ENCODE measurements at regions not wholly inside any gene's neighbourhood (a gene's known extent, or its start where the extent isn't known, plus 50 kb on each side); places are given as distances from the start of the nearest gene placed in this dataset.

DNA sequence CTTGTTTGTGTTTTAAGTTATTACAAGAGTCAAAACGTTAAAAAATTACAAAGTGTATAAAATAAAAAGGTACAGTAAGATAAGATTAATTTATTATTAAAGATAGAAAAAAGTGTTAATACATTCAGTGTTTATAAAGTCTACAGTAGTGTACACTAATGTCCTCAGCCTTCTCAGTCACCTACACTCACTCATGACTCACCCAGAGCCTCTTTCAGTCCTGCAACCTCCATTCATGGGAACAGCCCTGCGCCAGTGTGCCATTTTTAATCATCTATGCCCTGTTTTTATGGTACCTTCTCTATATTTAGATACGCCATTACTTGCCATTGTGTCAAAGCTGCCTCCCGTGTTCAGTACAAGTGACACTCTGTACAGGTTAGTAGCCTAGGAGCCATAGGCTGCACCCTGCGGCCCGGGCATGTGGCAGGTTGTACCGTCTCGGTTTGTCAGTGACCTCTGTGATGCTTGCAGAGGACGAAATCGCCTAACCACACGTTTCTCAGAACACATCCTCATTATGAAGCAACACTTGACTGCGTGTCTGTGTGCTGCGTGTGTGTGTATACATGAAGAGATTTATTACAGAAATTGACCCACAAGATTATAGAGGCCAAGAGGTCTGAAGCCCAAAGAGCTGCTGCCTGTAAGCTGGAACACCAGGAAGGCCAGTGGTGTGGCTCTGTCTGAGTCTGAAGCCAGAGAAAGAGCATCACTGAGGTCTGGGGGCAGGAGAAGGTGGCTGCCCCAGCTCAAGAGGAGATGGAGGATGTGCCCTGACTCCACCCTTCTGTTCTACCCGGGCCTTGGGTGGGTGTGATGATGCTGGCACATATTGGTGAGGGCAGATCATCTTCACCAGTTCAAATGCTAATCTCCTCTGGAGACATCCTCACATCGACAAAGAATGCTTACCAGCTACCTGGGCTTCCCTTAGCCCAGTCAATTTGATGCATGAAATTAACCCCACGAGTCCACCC lies 116.6 kb upstream of the C14orf180 start:
- ChIA-PET CTCF (no interaction called here), POLR2A (no interaction called here)
- DNase-seq (ENCODE audit: extremely low spot score), result no peak
- TF ChIP-seq, protein P1, sequence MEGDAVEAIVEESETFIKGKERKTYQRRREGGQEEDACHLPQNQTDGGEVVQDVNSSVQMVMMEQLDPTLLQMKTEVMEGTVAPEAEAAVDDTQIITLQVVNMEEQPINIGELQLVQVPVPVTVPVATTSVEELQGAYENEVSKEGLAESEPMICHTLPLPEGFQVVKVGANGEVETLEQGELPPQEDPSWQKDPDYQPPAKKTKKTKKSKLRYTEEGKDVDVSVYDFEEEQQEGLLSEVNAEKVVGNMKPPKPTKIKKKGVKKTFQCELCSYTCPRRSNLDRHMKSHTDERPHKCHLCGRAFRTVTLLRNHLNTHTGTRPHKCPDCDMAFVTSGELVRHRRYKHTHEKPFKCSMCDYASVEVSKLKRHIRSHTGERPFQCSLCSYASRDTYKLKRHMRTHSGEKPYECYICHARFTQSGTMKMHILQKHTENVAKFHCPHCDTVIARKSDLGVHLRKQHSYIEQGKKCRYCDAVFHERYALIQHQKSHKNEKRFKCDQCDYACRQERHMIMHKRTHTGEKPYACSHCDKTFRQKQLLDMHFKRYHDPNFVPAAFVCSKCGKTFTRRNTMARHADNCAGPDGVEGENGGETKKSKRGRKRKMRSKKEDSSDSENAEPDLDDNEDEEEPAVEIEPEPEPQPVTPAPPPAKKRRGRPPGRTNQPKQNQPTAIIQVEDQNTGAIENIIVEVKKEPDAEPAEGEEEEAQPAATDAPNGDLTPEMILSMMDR (IDR thresholded peaks at IDR 0.05; ENCODE audit: control extremely low read depth, extremely low read depth, low read depth, missing control alignments), result no peak

DNA sequence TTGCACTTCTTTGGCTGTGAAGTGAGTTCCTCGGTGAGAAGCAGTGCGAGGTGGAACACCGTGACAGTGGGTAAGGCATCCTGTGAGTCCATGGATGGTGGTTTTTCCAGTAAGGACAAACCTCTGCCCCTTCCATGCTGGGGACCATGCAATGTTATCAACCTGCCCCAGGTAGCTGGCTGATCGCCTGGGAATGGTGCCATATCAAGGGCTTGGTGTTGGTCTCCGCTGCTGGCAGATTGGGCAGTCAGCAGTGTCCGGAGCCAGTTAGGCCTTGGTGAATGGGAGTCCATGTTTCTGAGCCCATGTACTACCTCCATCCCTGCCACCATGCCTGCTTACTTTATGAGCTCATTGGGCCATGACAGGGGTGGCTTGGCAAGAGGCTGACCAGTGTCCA lies 114.7 kb upstream of the C14orf180 start:
- ChIA-PET CTCF (no interaction called here), POLR2A (no interaction called here)
- TF ChIP-seq, protein P1 (IDR thresholded peaks at IDR 0.05; ENCODE audit: control extremely low read depth, extremely low read depth, low read depth, missing control alignments), result no peak
- no peak for DNase-seq (ENCODE audit: extremely low spot score)

DNA sequence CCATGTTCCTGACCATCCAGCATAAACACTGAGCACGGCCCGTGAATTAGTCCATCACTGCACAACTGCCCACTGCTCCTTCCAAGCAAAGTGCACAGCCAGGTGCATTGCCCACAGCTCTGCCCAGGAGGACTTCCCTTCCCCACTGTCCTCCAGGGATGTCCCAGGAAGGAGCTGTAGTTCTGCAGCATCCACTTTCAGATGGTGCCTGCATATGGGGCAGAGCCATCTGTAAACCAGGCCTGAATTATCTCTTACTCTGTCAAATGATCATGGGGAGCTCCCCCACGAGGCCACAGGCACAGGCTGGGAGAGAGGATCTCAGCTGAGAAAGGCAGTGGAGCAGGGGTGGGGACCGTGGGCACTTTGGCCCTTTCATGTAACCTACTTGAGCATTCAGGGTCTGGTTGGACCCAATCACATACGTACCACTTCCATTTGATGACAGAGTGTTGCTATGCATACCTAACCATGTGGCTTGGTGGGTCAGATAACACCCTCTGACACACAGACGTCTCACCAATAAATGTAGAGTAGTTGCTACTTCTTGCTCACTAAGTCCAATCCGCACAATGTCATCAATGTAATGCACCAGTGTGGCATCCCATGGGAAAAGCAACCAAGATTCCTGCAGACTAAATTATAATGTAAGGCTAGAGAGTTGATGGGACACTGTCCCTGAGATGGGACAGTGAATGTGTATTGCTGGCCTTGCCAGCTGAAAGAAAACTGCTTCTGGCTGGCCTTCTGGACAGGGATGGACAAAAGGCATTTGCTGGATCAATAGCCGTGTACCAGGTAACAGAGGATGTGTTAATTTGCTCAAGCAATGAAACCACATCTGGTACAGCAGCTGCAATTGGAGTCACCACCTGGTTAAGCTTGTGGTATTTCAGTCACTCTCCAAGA lies 113.8 kb upstream of the C14orf180 start:
- DNase-seq (ENCODE audit: extremely low spot score), result no peak
- POLR2A ChIA-PET, result no interaction called here
- CTCF ChIA-PET, result no interaction called here
- TF ChIP-seq, protein P1 (IDR thresholded peaks at IDR 0.05; ENCODE audit: control extremely low read depth, extremely low read depth, low read depth, missing control alignments), result no peak

DNA sequence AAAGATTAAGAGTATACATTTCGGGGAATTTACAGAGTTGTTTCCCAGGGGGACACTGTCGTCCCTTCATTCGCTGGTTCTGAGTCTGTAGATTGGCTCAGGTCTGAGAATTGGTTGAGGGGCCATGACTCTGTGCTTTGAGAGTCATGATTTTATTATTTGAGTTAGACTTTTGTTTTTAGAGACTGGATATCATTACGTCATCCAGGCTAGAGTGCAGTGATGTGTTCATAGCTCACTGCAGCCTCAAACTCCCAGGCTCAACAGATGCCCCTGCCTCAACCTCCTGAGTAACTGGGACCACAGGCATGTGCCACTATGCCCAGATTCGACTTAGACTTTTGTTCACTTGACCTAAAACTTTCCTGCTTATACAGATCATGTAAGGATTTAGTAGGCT lies 112.3 kb upstream of the C14orf180 start:
- ChIA-PET POLR2A (no interaction called here), CTCF (no interaction called here)
- DNase-seq (ENCODE audit: extremely low spot score), result no peak
- TF ChIP-seq, protein P1 (IDR thresholded peaks at IDR 0.05; ENCODE audit: control extremely low read depth, extremely low read depth, low read depth, missing control alignments), result no peak

DNA sequence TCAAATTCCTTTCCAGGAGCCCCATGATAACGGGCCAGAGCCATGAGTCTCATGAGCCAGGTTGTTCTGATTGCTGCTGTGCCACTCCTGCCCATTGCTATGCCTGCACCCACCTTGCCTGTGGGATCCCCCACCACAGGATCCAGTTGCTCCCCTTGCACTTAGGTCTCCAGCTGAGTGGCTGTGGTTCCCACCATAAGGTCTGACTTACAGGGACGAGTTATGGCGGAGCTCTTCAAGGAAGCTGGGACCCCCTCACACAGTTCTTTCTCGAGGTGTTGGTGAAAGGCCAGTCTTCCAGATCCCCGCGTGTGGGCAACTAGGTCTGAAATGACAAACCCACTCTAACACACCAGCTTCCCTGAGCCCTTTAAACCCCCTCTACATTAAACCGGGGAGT lies 111.9 kb upstream of the C14orf180 start:
- CTCF ChIA-PET, result no interaction called here
- no peak for DNase-seq (ENCODE audit: extremely low spot score)
- TF ChIP-seq, protein P1 (IDR thresholded peaks at IDR 0.05; ENCODE audit: control extremely low read depth, extremely low read depth, low read depth, missing control alignments), result no peak
- POLR2A ChIA-PET, result no interaction called here

DNA sequence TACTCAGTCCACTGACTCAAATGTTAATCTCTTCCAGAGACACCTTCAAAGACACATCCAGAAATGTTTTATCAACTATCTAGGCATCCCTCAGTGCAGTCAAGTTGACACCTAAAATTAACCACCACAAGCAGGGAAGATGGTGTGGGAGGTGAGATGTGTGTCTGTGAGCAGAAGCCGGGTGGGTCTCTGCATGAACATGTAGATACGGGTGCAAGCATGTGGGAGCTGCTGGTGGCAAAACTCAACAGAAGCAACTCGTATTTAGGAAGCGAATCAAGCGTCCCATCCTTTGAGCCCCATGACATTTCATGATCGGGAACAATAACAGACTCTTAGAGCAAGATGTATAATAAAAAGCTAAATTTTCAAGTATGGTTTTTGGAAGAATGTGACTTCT lies 110.0 kb upstream of the C14orf180 start:
- TF ChIP-seq, protein P1 (IDR thresholded peaks at IDR 0.05; ENCODE audit: control extremely low read depth, extremely low read depth, low read depth, missing control alignments), result no peak
- DNase-seq (ENCODE audit: extremely low spot score), result no peak
- ChIA-PET CTCF (no interaction called here), POLR2A (no interaction called here)
